ENCODE measurements at regions not wholly inside any gene's neighbourhood (a gene's known extent, or its start where the extent isn't known, plus 50 kb on each side); places are given as distances from the start of the nearest gene placed in this dataset.

- TF ChIP-seq CTCF (IDR thresholded peaks at IDR 0.05; ENCODE audit: low read depth, low read length, poor library complexity, severe bottlenecking): no peak
- TF ChIP-seq EZH2phosphoT487 (IDR thresholded peaks at IDR 0.05; ENCODE audit: borderline replicate concordance, low read length): no peak
These were observed 161.9 kb upstream of the XYLT1 start for GRCh38 chr16:17632667-17633066.
